ENCODE measurements at regions not wholly inside any gene's neighbourhood (a gene's known extent, or its start where the extent isn't known, plus 50 kb on each side); places are given as distances from the start of the nearest gene placed in this dataset.

DNA sequence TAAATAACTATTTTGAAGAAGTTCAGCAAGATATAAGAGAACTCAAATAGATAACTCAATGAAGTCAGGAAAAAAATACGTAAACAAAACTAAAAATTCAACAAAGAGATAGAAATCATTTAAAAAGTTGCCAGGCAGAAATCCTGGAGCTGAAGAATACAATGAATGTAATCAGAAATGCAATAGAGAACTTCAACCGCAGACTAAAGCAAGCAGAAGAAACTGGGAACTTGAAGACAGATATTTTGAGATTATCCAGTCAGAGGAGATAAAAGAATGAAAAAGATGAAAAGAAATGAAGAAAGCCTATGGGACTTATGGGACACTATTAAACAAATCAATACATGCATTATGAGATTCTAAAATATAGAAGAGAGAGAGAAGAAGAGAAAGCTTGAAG is 129.1 kb upstream of the LPAR1 start:
- ChIA-PET RAD21 (ENCODE audit: low non-redundant PET in 1 of 2, low total read pairs in 2 of 2, uncharacterized antibody in 2 of 2, unreplicated experiment in 2 of 2) (no interaction called here), CTCF (no interaction called here), POLR2A (no interaction called here)
- no peaks in the 10 kb centered on the region for H3K4me1 ChIP-seq (ENCODE audit: control insufficient read depth in 1 of 2, insufficient read depth in 2 of 2, low read length in 2 of 2)
- H3K9me3 ChIP-seq (ENCODE audit: control insufficient read depth in 1 of 2, insufficient read depth in 1 of 2, low read depth in 1 of 2, low read length in 2 of 2): no peaks in the 10 kb centered on the region
- H3K9me2 ChIP-seq (ENCODE audit: insufficient read depth): 0 out of 2 replicates have a peak, but pooled peaks cover 3% of the 10 kb centered on the region
- H3K9ac ChIP-seq (ENCODE audit: low read length): no peak overlapping the region
- no peak overlapping the region for H2AFZ ChIP-seq (ENCODE audit: low read depth, low read length, poor library complexity, severe bottlenecking)
- TF ChIP-seq ELF1 (IDR thresholded peaks at IDR 0.05; ENCODE audit: borderline replicate concordance, low read depth): no peak
- no peak for TF ChIP-seq YY1 (IDR thresholded peaks at IDR 0.05; ENCODE audit: extremely low read depth, insufficient replicate concordance, low read depth, low read length)
- no peak for TF ChIP-seq JUND (IDR thresholded peaks at IDR 0.05)
- TF ChIP-seq, protein P1, sequence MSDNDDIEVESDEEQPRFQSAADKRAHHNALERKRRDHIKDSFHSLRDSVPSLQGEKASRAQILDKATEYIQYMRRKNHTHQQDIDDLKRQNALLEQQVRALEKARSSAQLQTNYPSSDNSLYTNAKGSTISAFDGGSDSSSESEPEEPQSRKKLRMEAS (IDR thresholded peaks at IDR 0.05): no peak
- TF ChIP-seq POLR2AphosphoS5 (IDR thresholded peaks at IDR 0.05; ENCODE audit: low read depth, low read length): no peak
- no peak for TF ChIP-seq ZFX (IDR thresholded peaks at IDR 0.05)
- DNase-seq (ENCODE audit: low read depth, low spot score): no peak
- no peaks in the 10 kb centered on the region for H3K36me3 ChIP-seq (ENCODE audit: control insufficient read depth in 1 of 2, insufficient read depth in 2 of 2, low read length in 2 of 2)
- intact Hi-C loops (cut with micrococcal nuclease): no loop called here
- ATAC-seq: no peak
- H4K20me1 ChIP-seq (ENCODE audit: insufficient read depth): no peaks in the 10 kb centered on the region
- H3K79me2 ChIP-seq (ENCODE audit: insufficient read depth, low read length): no peaks in the 10 kb centered on the region
- H3K27ac ChIP-seq (ENCODE audit: low read depth, low read length): no peak overlapping the region
- no TSS peak for BruUV-seq (replicated peaks)
- H3K4me2 ChIP-seq (ENCODE audit: low read length): no peak overlapping the region
- no peaks in the 10 kb centered on the region for H3K27me3 ChIP-seq (ENCODE audit: insufficient read depth, low read length)
- H3K4me3 ChIP-seq (replicated peaks in 1 of 2; ENCODE audit: low read depth in 1 of 2, low read length in 2 of 2): no peak overlapping the region

DNA sequence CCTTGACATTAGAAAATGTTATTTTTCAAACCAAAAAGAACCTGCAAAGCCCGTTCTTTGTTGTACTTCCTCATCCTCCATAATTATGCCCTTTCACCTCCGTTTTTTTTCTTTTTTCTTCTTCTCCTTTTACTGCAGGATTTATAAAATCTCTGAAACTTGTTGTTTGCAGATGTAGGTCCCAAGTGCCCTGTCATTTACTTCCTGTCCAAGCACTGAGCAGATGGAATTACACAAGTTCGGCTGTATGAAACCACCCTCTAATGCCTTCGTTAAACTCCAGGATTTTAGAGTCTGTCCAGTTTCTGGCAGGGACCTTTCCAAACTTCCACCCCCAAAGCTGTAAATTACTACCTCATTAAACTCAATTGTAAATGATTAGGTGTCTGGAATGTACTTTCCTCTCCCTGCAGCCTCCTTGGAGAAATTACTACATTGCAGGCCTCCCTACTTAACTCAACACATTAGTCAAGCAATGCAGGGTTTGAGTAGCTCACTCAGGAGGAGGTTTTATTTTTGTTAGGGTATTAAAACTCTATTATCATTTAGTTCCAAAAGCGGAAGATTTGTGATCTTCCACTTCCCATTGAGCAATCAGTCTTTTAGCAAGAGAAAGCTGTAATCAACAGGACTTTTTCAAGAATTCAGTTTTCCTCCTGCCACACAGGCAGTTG is 125.6 kb upstream of the LPAR1 start:
- no peak for ATAC-seq
- Histone ChIP-seq H3K27ac (ENCODE audit: low read depth, low read length) (no peak overlapping the region), H3K4me3 (replicated peaks in 1 of 2; ENCODE audit: low read depth in 1 of 2, low read length in 2 of 2) (no peak overlapping the region), H3K9me2 (ENCODE audit: insufficient read depth) (no peaks in the 10 kb centered on the region), H3K36me3 (ENCODE audit: control insufficient read depth in 1 of 2, insufficient read depth in 2 of 2, low read length in 2 of 2) (no peaks in the 10 kb centered on the region), H4K20me1 (ENCODE audit: insufficient read depth) (no peaks in the 10 kb centered on the region), H3K4me2 (ENCODE audit: low read length) (no peak overlapping the region), H3K4me1 (ENCODE audit: control insufficient read depth in 1 of 2, insufficient read depth in 2 of 2, low read length in 2 of 2) (no peaks in the 10 kb centered on the region), H2AFZ (ENCODE audit: low read depth, low read length, poor library complexity, severe bottlenecking) (no peak overlapping the region), H3K9ac (ENCODE audit: low read length) (no peak overlapping the region), H3K79me2 (ENCODE audit: insufficient read depth, low read length) (no peaks in the 10 kb centered on the region), H3K9me3 (ENCODE audit: control insufficient read depth in 1 of 2, insufficient read depth in 1 of 2, low read depth in 1 of 2, low read length in 2 of 2) (no peaks in the 10 kb centered on the region), H3K27me3 (ENCODE audit: insufficient read depth, low read length) (no peaks in the 10 kb centered on the region)
- no TSS peak for BruUV-seq (replicated peaks)
- RAD21 ChIA-PET (ENCODE audit: low non-redundant PET in 1 of 2, low total read pairs in 2 of 2, uncharacterized antibody in 2 of 2, unreplicated experiment in 2 of 2): no interaction called here
- CTCF ChIA-PET: no interaction called here
- POLR2A ChIA-PET: no interaction called here
- DNase-seq (ENCODE audit: low read depth, low spot score): no peak
- intact Hi-C loops (cut with micrococcal nuclease): no loop called here
- TF ChIP-seq RAD21 (IDR thresholded peaks at IDR 0.05; ENCODE audit: low read depth) (no peak), ZNF274 (IDR thresholded peaks at IDR 0.05; ENCODE audit: low read depth, low read length) (no peak), ZFX (IDR thresholded peaks at IDR 0.05) (no peak), JUND (IDR thresholded peaks at IDR 0.05) (no peak), EGR1 (IDR thresholded peaks at IDR 0.05; ENCODE audit: low read depth) (no peak), ELF1 (IDR thresholded peaks at IDR 0.05; ENCODE audit: borderline replicate concordance, low read depth) (no peak)
- TF ChIP-seq, protein P1 (IDR thresholded peaks at IDR 0.05): no peak
- TF ChIP-seq, protein P2, sequence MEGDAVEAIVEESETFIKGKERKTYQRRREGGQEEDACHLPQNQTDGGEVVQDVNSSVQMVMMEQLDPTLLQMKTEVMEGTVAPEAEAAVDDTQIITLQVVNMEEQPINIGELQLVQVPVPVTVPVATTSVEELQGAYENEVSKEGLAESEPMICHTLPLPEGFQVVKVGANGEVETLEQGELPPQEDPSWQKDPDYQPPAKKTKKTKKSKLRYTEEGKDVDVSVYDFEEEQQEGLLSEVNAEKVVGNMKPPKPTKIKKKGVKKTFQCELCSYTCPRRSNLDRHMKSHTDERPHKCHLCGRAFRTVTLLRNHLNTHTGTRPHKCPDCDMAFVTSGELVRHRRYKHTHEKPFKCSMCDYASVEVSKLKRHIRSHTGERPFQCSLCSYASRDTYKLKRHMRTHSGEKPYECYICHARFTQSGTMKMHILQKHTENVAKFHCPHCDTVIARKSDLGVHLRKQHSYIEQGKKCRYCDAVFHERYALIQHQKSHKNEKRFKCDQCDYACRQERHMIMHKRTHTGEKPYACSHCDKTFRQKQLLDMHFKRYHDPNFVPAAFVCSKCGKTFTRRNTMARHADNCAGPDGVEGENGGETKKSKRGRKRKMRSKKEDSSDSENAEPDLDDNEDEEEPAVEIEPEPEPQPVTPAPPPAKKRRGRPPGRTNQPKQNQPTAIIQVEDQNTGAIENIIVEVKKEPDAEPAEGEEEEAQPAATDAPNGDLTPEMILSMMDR (IDR thresholded peaks at IDR 0.05 in 2 of 3, conservative IDR thresholded peaks at IDR 0.05 in 1 of 3; ENCODE audit: borderline replicate concordance in 1 of 3, insufficient read depth in 1 of 3, low read depth in 2 of 3, low read length in 2 of 3): no peak
- TF ChIP-seq, protein P3, sequence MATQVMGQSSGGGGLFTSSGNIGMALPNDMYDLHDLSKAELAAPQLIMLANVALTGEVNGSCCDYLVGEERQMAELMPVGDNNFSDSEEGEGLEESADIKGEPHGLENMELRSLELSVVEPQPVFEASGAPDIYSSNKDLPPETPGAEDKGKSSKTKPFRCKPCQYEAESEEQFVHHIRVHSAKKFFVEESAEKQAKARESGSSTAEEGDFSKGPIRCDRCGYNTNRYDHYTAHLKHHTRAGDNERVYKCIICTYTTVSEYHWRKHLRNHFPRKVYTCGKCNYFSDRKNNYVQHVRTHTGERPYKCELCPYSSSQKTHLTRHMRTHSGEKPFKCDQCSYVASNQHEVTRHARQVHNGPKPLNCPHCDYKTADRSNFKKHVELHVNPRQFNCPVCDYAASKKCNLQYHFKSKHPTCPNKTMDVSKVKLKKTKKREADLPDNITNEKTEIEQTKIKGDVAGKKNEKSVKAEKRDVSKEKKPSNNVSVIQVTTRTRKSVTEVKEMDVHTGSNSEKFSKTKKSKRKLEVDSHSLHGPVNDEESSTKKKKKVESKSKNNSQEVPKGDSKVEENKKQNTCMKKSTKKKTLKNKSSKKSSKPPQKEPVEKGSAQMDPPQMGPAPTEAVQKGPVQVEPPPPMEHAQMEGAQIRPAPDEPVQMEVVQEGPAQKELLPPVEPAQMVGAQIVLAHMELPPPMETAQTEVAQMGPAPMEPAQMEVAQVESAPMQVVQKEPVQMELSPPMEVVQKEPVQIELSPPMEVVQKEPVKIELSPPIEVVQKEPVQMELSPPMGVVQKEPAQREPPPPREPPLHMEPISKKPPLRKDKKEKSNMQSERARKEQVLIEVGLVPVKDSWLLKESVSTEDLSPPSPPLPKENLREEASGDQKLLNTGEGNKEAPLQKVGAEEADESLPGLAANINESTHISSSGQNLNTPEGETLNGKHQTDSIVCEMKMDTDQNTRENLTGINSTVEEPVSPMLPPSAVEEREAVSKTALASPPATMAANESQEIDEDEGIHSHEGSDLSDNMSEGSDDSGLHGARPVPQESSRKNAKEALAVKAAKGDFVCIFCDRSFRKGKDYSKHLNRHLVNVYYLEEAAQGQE (IDR thresholded peaks at IDR 0.05; ENCODE audit: low read depth): no peak

Measured in HCT116 (cell line).